Pancreas (tissue), 10 donors: ENCODE measurements at regions not wholly inside any gene's neighbourhood (a gene's known extent, or its start where the extent isn't known, plus 50 kb on each side); places are given as distances from the start of the nearest gene placed in this dataset.

ENCODE experiments used
- ATAC-seq, 4 donors: fragments of 200-7000 bp; cut with Tn5 transposase; one replicate each; pipeline versions ENCODE4 v1.8.0 to v1.9.1; 2020; ENCODE audit warnings: mild to moderate bottlenecking in 4 of 4, moderate library complexity in 4 of 4
- DNase-seq, 6 donors: peaks; one replicate each; pipeline ENCODE4 v3.0.0-alpha.2; 2020
- FAIRE-seq: peaks from 2 replicates; lab custom pipeline; 2012; peaks lifted over from hg19 to GRCh38; lab: Jason Lieb, UNC
- H3K27ac ChIP-seq, 4 donors: fragments of 200-600 bp; sonication (generic); 1 replicate in 3 of 4; 2 replicates in 1 of 4; pipeline versions ENCODE4 v1.5.0 to v1.8.0; 2020
- H3K27me3 ChIP-seq, 4 donors: fragments of 200-600 bp; one replicate each; pipeline ENCODE4 v1.8.0; 2021
- H3K36me3 ChIP-seq, 3 donors: fragments of 200-600 bp; sonication (generic) in 1 of 3; one replicate each; pipeline versions ENCODE4 v1.5.0 to v1.8.0; 2020 to 2021
- H3K4me1 ChIP-seq, 3 donors: fragments of 200-600 bp; one replicate each; pipeline ENCODE4 v1.8.0; 2021
- H3K4me3 ChIP-seq, 4 donors: fragments of 200-600 bp; sonication (generic) in 2 of 4; one replicate each; pipeline versions ENCODE4 v1.5.0 to v1.8.0; 2020 to 2021
- H3K9me3 ChIP-seq, 4 donors: fragments of 200-600 bp; one replicate each; pipeline ENCODE4 v1.8.0; 2021
- CTCF ChIP-seq, 4 donors: fragments of 200-600 bp; sonication (generic) in 3 of 4; IDR thresholded peaks; one replicate each; pipeline versions ENCODE4 v1.5.0 to v1.8.0; 2021; ENCODE audit warnings: antibody characterized with exemption in 4 of 4
- WGBS, 2 donors: extraction: QIAGEN DNeasy Blood & Tissue Kit; methylation state at CpG; one replicate each; pipeline ENCODE4 v1.1.7; 2013; 5-methylcytosine and 5-hydroxymethylcytosine counted together
- intact Hi-C, 3 donors: fragments of 100-400 bp; cut with DNase I; formaldehyde crosslinking; loops; one replicate each; pipeline versions ENCODE4 v1.11.1 to v1.14.2; 2022
- donor health status: healthy with polysubstance abuse.
- donor health status: DM: no; HTN: no; CAD: no; lungs with moderate emphysema.
- donor health status: DM: no; HTN: no; CAD: no.
- donor health status: control.
- donor health status: control.
- donor health status: Bipolar disorder and iron deficiency.
- donor health status: DM: yes; HTN: yes; CAD: no.
- donor health status: DM: no; HTN: no; CAD: no.
- donor health status: DM: no; HTN: no; CAD: no.
- donor health status: DM: yes; HTN: yes; CAD: no.

DNA sequence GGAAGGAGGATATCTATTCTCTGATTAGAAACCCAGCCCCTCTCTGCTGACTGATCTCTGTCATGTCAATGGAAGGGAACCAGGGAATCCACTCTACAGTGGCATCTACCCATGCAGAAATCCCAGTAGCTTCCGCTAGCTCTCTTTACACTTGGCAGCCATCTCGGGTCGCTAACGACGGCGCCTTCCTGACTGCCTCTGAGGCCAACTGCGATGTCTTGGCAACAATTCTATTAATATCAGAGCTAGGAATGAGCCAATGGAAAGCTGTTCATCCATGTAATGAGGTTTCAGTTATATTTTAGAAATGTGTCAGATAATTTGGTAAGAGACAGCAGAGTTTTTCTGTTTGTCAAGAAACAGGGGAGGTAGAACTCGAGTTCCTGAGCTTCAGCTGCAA lies 67.6 kb upstream of the ATP10B start:
- FAIRE-seq, result no peak
- no peak overlapping the region for H3K27ac ChIP-seq
- H3K36me3 ChIP-seq, result no peaks in the 10 kb centered on the region

DNA sequence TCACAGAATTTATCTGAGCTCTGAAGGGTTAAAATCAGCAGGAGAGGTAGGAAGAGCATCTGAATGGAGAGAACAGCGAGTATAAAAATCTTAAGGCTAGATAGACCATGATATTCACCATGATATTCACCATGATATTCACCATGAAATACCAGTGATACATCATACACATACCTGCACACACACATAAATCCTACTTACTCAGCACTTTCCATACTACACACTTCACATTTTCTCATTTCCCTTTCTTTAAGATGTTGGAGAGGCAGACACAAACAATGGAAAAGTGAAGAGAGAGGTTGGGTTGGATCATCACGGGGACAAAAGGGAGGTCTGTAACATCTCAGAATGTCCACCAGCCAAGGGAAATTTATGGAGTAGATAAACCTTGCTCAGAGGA lies 66.4 kb upstream of the ATP10B start:
- no peaks in the 10 kb centered on the region for H3K36me3 ChIP-seq
- FAIRE-seq (no peak), ATAC-seq (no peak), DNase-seq (no peak)
- TF ChIP-seq CTCF (IDR thresholded peaks at IDR 0.05), result no peak
- no peaks in the 10 kb centered on the region for H3K9me3 ChIP-seq
- no peak overlapping the region for H3K27ac ChIP-seq
- intact Hi-C loops, result no loop called here
- H3K4me1 ChIP-seq, result peaks cover 5 to 11% (median 10%) of the 10 kb centered on the region in 3 donors
- no peak overlapping the region for H3K4me3 ChIP-seq
- WGBS, 2 donors, result 85 to 94% methylated on average over 2 of the region's 2 CpGs
- no peaks in the 10 kb centered on the region for H3K27me3 ChIP-seq

More for the DNA sequence above, 67.6 kb upstream of the ATP10B start:
- intact Hi-C loops, result no loop called here
- no peak for DNase-seq
- H3K4me3 ChIP-seq, result no peak overlapping the region
- no peak for TF ChIP-seq CTCF (IDR thresholded peaks at IDR 0.05)
- no peak for ATAC-seq
- WGBS, 2 donors, result 88 to 92% methylated on average over 8 of the region's 8 CpGs
- H3K4me1 ChIP-seq, result peaks cover 11 to 16% (median 16%) of the 10 kb centered on the region in 3 donors
- H3K27me3 ChIP-seq, result no peaks in the 10 kb centered on the region
- no peaks in the 10 kb centered on the region for H3K9me3 ChIP-seq

DNA sequence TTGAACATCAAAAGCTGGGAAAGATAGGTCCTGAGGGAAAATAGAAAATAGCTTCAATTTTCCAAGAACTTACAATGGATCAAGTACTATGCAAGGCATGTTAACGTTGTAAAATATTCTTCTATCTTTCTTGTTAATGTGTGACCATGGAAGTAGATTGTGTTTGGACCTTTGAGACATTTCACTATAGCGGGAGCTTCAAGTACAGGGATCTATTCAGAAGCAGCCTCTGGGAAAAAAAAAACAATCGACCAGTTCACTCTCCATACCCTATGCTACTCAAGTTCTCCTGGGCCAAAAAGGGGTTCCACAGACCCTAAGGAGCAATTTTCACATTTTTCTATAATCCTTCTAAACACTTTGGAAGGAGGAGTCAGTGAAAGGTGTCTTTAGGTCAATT lies 54.1 kb upstream of the ATP10B start:
- Histone ChIP-seq H3K27me3 (no peaks in the 10 kb centered on the region), H3K27ac (no peak overlapping the region), H3K4me1 (peaks cover 0 to 8% (median 4%) of the 10 kb centered on the region in 3 donors), H3K36me3 (no peaks in the 10 kb centered on the region), H3K4me3 (no peak overlapping the region), H3K9me3 (no peaks in the 10 kb centered on the region)
- WGBS, 2 donors, result 18% methylated on average over 3 of the region's 3 CpGs
- FAIRE-seq (no peak), ATAC-seq (peak in 1 of 4 donors; percentile 26), DNase-seq (no peak)
- intact Hi-C loops, result no loop called here
- no peak for TF ChIP-seq CTCF (IDR thresholded peaks at IDR 0.05)

DNA sequence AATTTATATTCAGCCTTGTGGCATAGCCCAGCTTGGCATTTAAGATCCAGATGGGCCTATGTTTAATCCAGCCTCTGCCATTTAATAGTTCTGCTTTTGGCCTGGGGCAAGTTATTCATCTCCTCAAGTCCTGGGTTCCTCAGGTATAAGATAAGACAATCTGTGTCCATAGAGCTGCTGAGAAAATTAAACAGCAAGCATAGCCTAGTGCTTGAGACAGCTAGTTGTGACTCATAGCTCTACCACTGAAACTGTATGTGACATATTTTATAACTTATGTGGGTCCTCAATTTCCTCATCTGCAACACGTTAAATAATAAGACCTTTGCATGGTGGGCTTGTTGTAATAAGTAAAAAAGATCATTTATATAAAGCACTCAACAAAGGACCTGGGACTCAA lies 53.3 kb upstream of the ATP10B start:
- 74 to 87% methylated on average over 1 of the region's 1 CpG for WGBS, 2 donors
- no peak for TF ChIP-seq CTCF (IDR thresholded peaks at IDR 0.05)
- H3K4me3 ChIP-seq, result no peak overlapping the region
- no peak for FAIRE-seq
- H3K27ac ChIP-seq, result no peak overlapping the region
- ATAC-seq, result peak in 2 of 4 donors; percentile 40 to 48
- no peak for DNase-seq
- no peaks in the 10 kb centered on the region for H3K36me3 ChIP-seq
- no peaks in the 10 kb centered on the region for H3K9me3 ChIP-seq
- no peaks in the 10 kb centered on the region for H3K27me3 ChIP-seq
- intact Hi-C loops, result no loop called here
- H3K4me1 ChIP-seq, result peaks cover 0 to 8% (median 4%) of the 10 kb centered on the region in 3 donors

DNA sequence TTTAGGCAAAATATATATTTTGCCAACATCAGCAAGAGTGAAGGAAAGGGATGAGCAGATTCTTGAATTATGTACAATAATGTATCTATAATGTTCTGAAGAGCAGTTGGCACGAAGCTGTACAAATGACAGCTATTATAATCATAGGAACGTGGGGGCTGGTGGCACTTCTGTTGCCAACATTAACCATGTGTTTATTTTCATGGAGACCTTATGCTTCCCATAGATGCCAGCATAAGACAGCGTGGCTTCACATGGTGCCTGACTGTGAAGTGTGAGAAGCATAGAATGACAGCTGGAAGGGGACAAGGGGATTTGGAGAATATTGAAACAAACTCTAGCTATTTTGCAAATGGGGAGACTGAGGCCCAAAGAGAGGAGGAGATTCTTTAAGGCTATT lies 52.6 kb upstream of the ATP10B start:
- TF ChIP-seq CTCF (IDR thresholded peaks at IDR 0.05), result no peak
- no peak overlapping the region for H3K27ac ChIP-seq
- peaks cover 0 to 8% (median 4%) of the 10 kb centered on the region in 3 donors for H3K4me1 ChIP-seq
- ATAC-seq, result no peak
- no peak overlapping the region for H3K4me3 ChIP-seq
- intact Hi-C loops, result no loop called here
- H3K9me3 ChIP-seq, result no peaks in the 10 kb centered on the region
- no peak for DNase-seq
- no peaks in the 10 kb centered on the region for H3K27me3 ChIP-seq
- no peak for FAIRE-seq
- 64 to 65% methylated on average over 3 of the region's 3 CpGs for WGBS, 2 donors
- H3K36me3 ChIP-seq, result no peaks in the 10 kb centered on the region
